HEK293T (cell line): ENCODE measurements at regions not wholly inside any gene's neighbourhood (a gene's known extent, or its start where the extent isn't known, plus 50 kb on each side); places are given as distances from the start of the nearest gene placed in this dataset.

Experiments used
- CTCF ChIA-PET: fragments of 350-600 bp; formaldehyde crosslinking; extraction: SDS; loops from one replicate; lab custom pipeline; 2021; ENCODE audit warnings: antibody characterized with exemption, inconsistent platforms; lab: Yijun Ruan, JAX
- POLR2A ChIA-PET: fragments of 350-600 bp; formaldehyde crosslinking; extraction: SDS; loops from one replicate; lab custom pipeline; 2020; ENCODE audit warnings: antibody characterized with exemption, inconsistent platforms; lab: Yijun Ruan, JAX
- DNase-seq: peaks from one replicate; pipeline ENCODE4 v3.0.0; 2012; ENCODE audit warnings: mixed read lengths; ENCODE audit errors: extremely low spot score
- ARNT ChIP-seq: fragments of 450-650 bp; IDR thresholded peaks from 2 replicates; pipeline ENCODE4 v1.6.1; 2017; ENCODE audit warnings: mild to moderate bottlenecking
- BHLHE40 ChIP-seq: fragments of 450-650 bp; IDR thresholded peaks from 2 replicates; pipeline ENCODE4 v1.6.1; 2016; ENCODE audit warnings: mild to moderate bottlenecking, moderate library complexity, borderline replicate concordance
- CTBP1 ChIP-seq: fragments of 450-650 bp; IDR thresholded peaks from 2 replicates; pipeline ENCODE4 v1.6.1; 2016; ENCODE audit warnings: borderline replicate concordance
- ELF4 ChIP-seq: fragments of 450-650 bp; IDR thresholded peaks from 2 replicates; pipeline ENCODE4 v1.6.1; 2017; ENCODE audit warnings: antibody characterized with exemption
- FOXA1 ChIP-seq: fragments of 450-650 bp; IDR thresholded peaks from 2 replicates; pipeline ENCODE4 v1.6.1; 2016; ENCODE audit warnings: mild to moderate bottlenecking
- FOXK2 ChIP-seq: fragments of 450-650 bp; IDR thresholded peaks from 2 replicates; pipeline ENCODE4 v1.6.1; 2016; ENCODE audit warnings: mild to moderate bottlenecking
- FOXM1 ChIP-seq: fragments of 450-650 bp; IDR thresholded peaks from 2 replicates; pipeline ENCODE4 v1.6.1; 2017; ENCODE audit warnings: mild to moderate bottlenecking, borderline replicate concordance
- HDGF ChIP-seq: fragments of 450-650 bp; IDR thresholded peaks from 2 replicates; pipeline ENCODE4 v1.6.1; 2017; ENCODE audit warnings: antibody characterized with exemption, borderline replicate concordance
- L3MBTL2 ChIP-seq: fragments of 450-650 bp; conservative IDR thresholded peaks from 2 replicates; pipeline ENCODE4 v1.6.1; 2016; ENCODE audit warnings: mild to moderate bottlenecking
- LEF1 ChIP-seq: fragments of 450-650 bp; IDR thresholded peaks from 2 replicates; pipeline ENCODE4 v1.6.1; 2017; ENCODE audit warnings: mild to moderate bottlenecking, borderline replicate concordance
- NFRKB ChIP-seq: fragments of 450-650 bp; IDR thresholded peaks from 2 replicates; pipeline ENCODE4 v1.6.1; 2016; ENCODE audit warnings: mild to moderate bottlenecking, moderate library complexity
- PKNOX1 ChIP-seq: fragments of 450-650 bp; IDR thresholded peaks from 2 replicates; pipeline ENCODE4 v1.6.1; 2016
- SP1 ChIP-seq: fragments of 450-650 bp; IDR thresholded peaks from 2 replicates; pipeline ENCODE4 v1.6.1; 2017
- SUZ12 ChIP-seq: fragments of 450-650 bp; IDR thresholded peaks from 2 replicates; pipeline ENCODE4 v1.6.1; 2016; ENCODE audit warnings: mild to moderate bottlenecking
- TARDBP ChIP-seq: fragments of 450-650 bp; IDR thresholded peaks from 2 replicates; pipeline ENCODE4 v1.6.1; 2016
- ZNF384 ChIP-seq: fragments of 450-650 bp; IDR thresholded peaks from 2 replicates; pipeline ENCODE4 v1.6.1; 2016

DNA sequence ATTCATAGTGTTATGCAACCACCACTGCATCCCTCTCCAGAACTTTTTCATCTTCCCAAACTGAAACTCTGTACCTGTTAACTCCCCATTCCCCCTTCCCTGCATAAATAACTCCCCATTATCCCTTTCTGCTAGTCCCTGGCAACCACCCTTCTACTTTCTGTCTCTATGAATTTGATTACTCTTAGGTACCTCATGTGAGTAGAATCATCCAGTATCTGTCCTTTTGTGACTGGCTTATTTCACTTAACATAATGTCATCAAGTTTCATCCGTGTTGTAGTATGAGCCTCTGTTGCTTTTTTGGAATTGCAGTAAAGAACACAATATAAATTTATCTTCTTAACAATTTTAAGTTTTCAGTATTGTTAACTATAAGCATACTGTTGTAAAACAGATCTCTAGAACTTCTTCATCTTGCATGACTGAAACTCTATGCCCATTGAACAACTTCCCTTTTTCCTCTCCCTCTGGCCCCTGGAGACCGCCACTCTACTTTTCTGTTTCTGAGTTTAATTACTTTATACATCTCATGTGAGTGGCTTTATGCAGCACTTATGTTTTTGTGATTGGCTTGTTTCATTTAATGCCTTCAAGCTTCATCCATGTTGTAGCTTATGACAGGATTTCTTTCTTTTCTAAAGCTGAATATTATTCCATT is 87.3 kb upstream of the ABCC4 start:
- no peak for DNase-seq
- ChIA-PET CTCF (interaction anchor here (1.0 kb wide), 1 partner anchor 16 kb away, joined by 4 read pairs; no protein-coding TSS in a partner anchor), POLR2A (no interaction called here)
- no peak for TF ChIP-seq CTBP1
- TF ChIP-seq ZNF384, result no peak
- TF ChIP-seq ARNT, result no peak
- TF ChIP-seq L3MBTL2, result no peak
- TF ChIP-seq FOXA1, result no peak
- no peak for TF ChIP-seq PKNOX1
- no peak for TF ChIP-seq TARDBP
- no peak for TF ChIP-seq NFRKB
- TF ChIP-seq FOXM1, result no peak
- TF ChIP-seq HDGF, result no peak
- no peak for TF ChIP-seq SUZ12
- TF ChIP-seq LEF1, result no peak
- TF ChIP-seq ELF4, result no peak
- TF ChIP-seq BHLHE40, result no peak
- no peak for TF ChIP-seq SP1

DNA sequence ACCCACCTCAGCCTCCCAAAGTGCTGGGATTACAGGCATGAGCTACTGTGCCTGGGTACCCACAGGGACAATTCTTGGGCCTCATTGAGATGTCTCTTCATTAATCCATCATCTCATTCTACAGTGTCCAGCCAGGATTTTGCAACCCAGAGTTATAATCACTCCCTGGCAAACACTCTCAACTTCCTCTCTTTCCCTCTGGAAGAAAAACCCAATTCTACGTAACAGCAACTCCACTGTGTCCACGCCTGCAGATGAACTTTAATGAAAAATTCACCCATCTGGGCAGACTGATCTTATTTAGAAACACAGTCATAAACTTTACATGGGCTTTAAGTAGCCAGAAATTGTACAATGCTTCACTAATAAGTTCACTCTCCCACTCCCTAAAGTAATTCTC is 90.1 kb upstream of the ABCC4 start:
- no peak for DNase-seq
- ChIA-PET POLR2A (no interaction called here), CTCF (no interaction called here)

DNA sequence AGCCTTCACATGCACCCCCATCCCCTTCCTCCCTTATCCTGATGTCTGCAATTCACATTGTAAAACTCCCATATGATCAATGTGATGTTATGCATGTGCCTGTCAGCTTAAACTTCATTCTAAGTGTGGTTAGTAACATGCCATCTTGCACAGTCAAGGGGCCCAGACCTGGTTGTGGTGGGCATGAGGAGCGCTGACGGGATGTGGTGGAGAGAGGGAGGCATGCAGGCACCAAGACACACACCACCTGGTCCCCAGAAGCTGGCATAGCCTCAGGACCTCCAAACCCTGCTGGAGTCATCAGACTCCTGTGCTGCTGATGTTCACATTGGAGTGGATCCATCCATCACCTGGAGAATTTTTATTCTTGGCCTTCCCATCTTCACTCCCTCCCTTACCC is 90.5 kb upstream of the ABCC4 start:
- ChIA-PET POLR2A (no interaction called here), CTCF (no interaction called here)
- no peak for DNase-seq
- no peak for TF ChIP-seq CTBP1
- TF ChIP-seq ARNT, result no peak
- no peak for TF ChIP-seq FOXA1
- TF ChIP-seq FOXK2, result no peak
- TF ChIP-seq FOXM1, result no peak
- TF ChIP-seq TARDBP, result no peak
- no peak for TF ChIP-seq ELF4
- no peak for TF ChIP-seq HDGF
- no peak for TF ChIP-seq ZNF384
- TF ChIP-seq SP1, result no peak
- no peak for TF ChIP-seq LEF1
- no peak for TF ChIP-seq PKNOX1
- no peak for TF ChIP-seq SUZ12
- TF ChIP-seq BHLHE40, result no peak
- TF ChIP-seq L3MBTL2, result no peak
- no peak for TF ChIP-seq NFRKB

More for the DNA sequence above, 90.1 kb upstream of the ABCC4 start:
- no peak for TF ChIP-seq ELF4
- no peak for TF ChIP-seq TARDBP
- TF ChIP-seq LEF1, result no peak

GRCh38 chr13:95392597-95392996 is 91.3 kb upstream of the ABCC4 start:
- ChIA-PET POLR2A (no interaction called here), CTCF (interaction anchor here (0.6 kb wide), 1 partner anchor 12 kb away, joined by 4 read pairs; no protein-coding TSS in a partner anchor)
- DNase-seq, result no peak
- no peak for TF ChIP-seq NFRKB
- TF ChIP-seq SUZ12, result no peak

DNA sequence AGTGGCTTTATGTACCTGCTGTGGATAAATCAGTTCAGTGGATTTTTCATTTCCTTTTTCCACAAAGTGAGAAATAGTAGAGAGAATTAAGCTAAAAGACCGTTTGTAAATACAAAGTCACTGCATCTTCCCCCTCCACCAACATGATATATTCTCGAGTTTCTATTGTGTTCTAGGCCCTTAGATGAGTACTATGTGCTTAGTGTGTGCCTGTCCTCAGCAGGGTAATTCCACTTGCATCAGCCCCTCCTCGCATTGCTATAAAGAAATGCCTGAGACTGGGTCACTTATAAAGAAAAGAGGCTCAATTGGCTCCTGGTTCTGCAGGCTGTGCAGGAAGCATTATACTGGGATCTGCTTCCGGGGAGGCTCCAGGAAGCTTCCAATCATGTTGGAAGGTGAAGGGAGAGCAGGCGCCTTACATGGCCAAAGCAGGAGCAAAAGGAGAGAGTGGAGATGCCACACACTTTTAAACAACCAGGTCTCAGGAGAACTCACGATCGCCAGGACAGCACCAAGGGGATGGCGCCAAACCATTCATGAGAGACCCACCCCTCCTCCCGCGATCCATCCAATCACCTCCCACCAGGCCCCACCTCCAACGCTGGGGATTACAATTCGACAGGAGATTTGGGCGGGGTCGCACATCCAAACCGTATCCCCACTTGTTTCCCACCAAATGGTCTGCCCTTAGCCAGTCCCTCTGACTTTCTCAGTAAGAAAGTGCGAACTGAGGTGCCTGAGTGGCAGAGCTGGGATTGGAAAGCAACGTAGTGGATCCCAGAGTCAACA is 102.3 kb upstream of the ABCC4 start:
- TF ChIP-seq L3MBTL2 (no peak), FOXA1 (no peak)
- no peak for DNase-seq
- ChIA-PET CTCF (interaction anchor here (1.0 to 3.4 kb wide), 14 partner anchors 16 to 231 kb away, joined by 3 to 41 read pairs (median 4); no protein-coding TSS in a partner anchor), POLR2A (no interaction called here)

GRCh38 chr13:95404141-95404882 is 103.1 kb upstream of the ABCC4 start:
- TF ChIP-seq NFRKB (no peak), SP1 (no peak), LEF1 (no peak), BHLHE40 (no peak), SUZ12 (no peak), ELF4 (no peak), ARNT (no peak), FOXA1 (no peak), L3MBTL2 (no peak)
- peak; percentile 83 for DNase-seq

More at GRCh38 chr13:95404141-95404882, 103.1 kb upstream of the ABCC4 start:
- CTCF ChIA-PET, result interaction anchor here (0.6 to 3.4 kb wide), 24 partner anchors 14 to 857 kb away, joined by 3 to 41 read pairs (median 4); no protein-coding TSS in a partner anchor
- POLR2A ChIA-PET, result no interaction called here
